BE2C (cell line): ENCODE measurements at regions not wholly inside any gene's neighbourhood (a gene's known extent, or its start where the extent isn't known, plus 50 kb on each side); places are given as distances from the start of the nearest gene placed in this dataset.

ENCODE experiments used
- DNase-seq: peaks from one replicate; pipeline ENCODE4 v3.0.0-alpha.2; 2020
- H3K27me3 ChIP-seq: fragments of 250-450 bp; sonication (Bioruptor Pico); 2 replicates; pipeline ENCODE4 v1.5.1; 2020; ENCODE audit warnings: mild to moderate bottlenecking
- H3K36me3 ChIP-seq: fragments of 250-450 bp; sonication (Bioruptor Pico); 2 replicates; pipeline ENCODE4 v1.5.1; 2020; ENCODE audit warnings: mild to moderate bottlenecking
- H3K4me1 ChIP-seq: fragments of 250-450 bp; sonication (Bioruptor Pico); 2 replicates; pipeline ENCODE4 v1.5.1; 2020
- H3K4me3 ChIP-seq: 2 replicates; pipeline ENCODE4 v1.5.1; 2011; ENCODE audit warnings: low read depth, low read length
- H3K9me3 ChIP-seq: fragments of 250-450 bp; sonication (Bioruptor Pico); 2 replicates; pipeline ENCODE4 v1.5.1; 2020
- TF ChIP-seq, protein P1 (sequence below): IDR thresholded peaks from 2 replicates; pipeline ENCODE4 v1.5.1; 2012; ENCODE audit warnings: mild to moderate bottlenecking, low read depth, low read length

- no peaks in the 10 kb centered on the region for H3K9me3 ChIP-seq
- H3K36me3 ChIP-seq: no peaks in the 10 kb centered on the region
- no peak for DNase-seq
- H3K4me1 ChIP-seq: no peaks in the 10 kb centered on the region
- H3K27me3 ChIP-seq: no peaks in the 10 kb centered on the region
- H3K4me3 ChIP-seq: no peak overlapping the region
- TF ChIP-seq, protein P1, sequence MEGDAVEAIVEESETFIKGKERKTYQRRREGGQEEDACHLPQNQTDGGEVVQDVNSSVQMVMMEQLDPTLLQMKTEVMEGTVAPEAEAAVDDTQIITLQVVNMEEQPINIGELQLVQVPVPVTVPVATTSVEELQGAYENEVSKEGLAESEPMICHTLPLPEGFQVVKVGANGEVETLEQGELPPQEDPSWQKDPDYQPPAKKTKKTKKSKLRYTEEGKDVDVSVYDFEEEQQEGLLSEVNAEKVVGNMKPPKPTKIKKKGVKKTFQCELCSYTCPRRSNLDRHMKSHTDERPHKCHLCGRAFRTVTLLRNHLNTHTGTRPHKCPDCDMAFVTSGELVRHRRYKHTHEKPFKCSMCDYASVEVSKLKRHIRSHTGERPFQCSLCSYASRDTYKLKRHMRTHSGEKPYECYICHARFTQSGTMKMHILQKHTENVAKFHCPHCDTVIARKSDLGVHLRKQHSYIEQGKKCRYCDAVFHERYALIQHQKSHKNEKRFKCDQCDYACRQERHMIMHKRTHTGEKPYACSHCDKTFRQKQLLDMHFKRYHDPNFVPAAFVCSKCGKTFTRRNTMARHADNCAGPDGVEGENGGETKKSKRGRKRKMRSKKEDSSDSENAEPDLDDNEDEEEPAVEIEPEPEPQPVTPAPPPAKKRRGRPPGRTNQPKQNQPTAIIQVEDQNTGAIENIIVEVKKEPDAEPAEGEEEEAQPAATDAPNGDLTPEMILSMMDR: no peak
These were observed 78.3 kb downstream of the RAMP3 start for GRCh38 chr7:45235905-45236304.

GRCh38 chr7:45236666-45237065 lies 79.1 kb downstream of the RAMP3 start:
- DNase-seq: no peak
- Histone ChIP-seq H3K4me1 (no peaks in the 10 kb centered on the region), H3K4me3 (no peak overlapping the region), H3K9me3 (no peaks in the 10 kb centered on the region), H3K27me3 (no peaks in the 10 kb centered on the region), H3K36me3 (no peaks in the 10 kb centered on the region)
- TF ChIP-seq, protein P1: no peak

GRCh38 chr7:45237788-45238461 lies 80.3 kb downstream of the RAMP3 start:
- Histone ChIP-seq H3K9me3 (no peaks in the 10 kb centered on the region), H3K36me3 (no peaks in the 10 kb centered on the region), H3K27me3 (no peaks in the 10 kb centered on the region), H3K4me1 (no peaks in the 10 kb centered on the region), H3K4me3 (no peak overlapping the region)
- TF ChIP-seq, protein P1: no peak
- DNase-seq: no peak

- TF ChIP-seq, protein P1: no peak
- no peak for DNase-seq
- no peaks in the 10 kb centered on the region for H3K4me1 ChIP-seq
These were observed 81.2 kb downstream of the RAMP3 start for GRCh38 chr7:45238806-45239205.

GRCh38 chr7:45239486-45239885 lies 81.9 kb downstream of the RAMP3 start:
- no peaks in the 10 kb centered on the region for H3K9me3 ChIP-seq
- no peak overlapping the region for H3K4me3 ChIP-seq
- DNase-seq: no peak
- TF ChIP-seq, protein P1: no peak
- H3K27me3 ChIP-seq: no peaks in the 10 kb centered on the region
- no peaks in the 10 kb centered on the region for H3K4me1 ChIP-seq
- H3K36me3 ChIP-seq: no peaks in the 10 kb centered on the region

More at GRCh38 chr7:45238806-45239205, 81.2 kb downstream of the RAMP3 start:
- Histone ChIP-seq H3K36me3 (no peaks in the 10 kb centered on the region), H3K4me3 (no peak overlapping the region), H3K27me3 (no peaks in the 10 kb centered on the region), H3K9me3 (no peaks in the 10 kb centered on the region)

DNA sequence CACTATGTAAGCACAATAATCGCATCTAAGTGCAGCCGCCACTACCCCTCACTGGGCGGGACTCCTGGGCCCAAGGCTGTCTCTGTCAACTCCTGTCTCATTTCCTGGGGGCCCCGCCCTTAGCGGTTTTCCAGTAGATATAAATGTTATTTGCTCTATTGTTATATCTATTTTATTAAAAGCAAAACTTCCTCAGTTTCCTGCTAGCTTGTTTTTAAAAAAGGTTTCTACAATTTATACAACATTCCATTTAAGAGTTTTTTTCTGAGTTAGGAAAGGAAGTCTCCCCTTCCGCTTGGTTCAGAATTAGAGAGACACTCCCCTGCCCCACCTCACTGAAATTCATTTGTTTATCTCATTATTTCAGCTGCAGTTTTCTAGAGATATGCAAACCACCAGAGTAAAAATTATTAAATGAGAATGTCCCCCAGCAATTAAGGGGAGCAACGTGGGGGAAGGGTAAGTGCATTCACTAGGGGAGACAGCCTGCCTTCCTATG lies 82.7 kb downstream of the RAMP3 start:
- TF ChIP-seq, protein P1: no peak
- H3K27me3 ChIP-seq: no peaks in the 10 kb centered on the region
- no peak for DNase-seq

More for the DNA sequence above, 82.7 kb downstream of the RAMP3 start:
- Histone ChIP-seq H3K9me3 (no peaks in the 10 kb centered on the region), H3K4me3 (no peak overlapping the region), H3K36me3 (no peaks in the 10 kb centered on the region), H3K4me1 (no peaks in the 10 kb centered on the region)
